GM12873 (cell line): ENCODE measurements at regions not wholly inside any gene's neighbourhood (a gene's known extent, or its start where the extent isn't known, plus 50 kb on each side); places are given as distances from the start of the nearest gene placed in this dataset.

Source experiments
- CTCF ChIP-seq: IDR thresholded peaks from 2 replicates; pipeline ENCODE4 v1.5.1; 2012; ENCODE audit warnings: low read depth, mild to moderate bottlenecking, moderate library complexity, low read length, control low read depth; ENCODE audit not compliant: insufficient read depth; ENCODE audit errors: missing control alignments

GRCh38 chr4:8722556-8722955 is 130.0 kb downstream of the CPZ start:
- no peak for TF ChIP-seq CTCF

GRCh38 chr4:8721621-8722020 is 129.1 kb downstream of the CPZ start:
- TF ChIP-seq CTCF, result no peak

GRCh38 chr4:8719421-8719820 is 126.9 kb downstream of the CPZ start:
- TF ChIP-seq CTCF, result no peak

GRCh38 chr4:8710946-8711345 is 118.4 kb downstream of the CPZ start:
- no peak for TF ChIP-seq CTCF

- no peak for TF ChIP-seq CTCF
These were observed 117.9 kb downstream of the CPZ start for GRCh38 chr4:8710416-8710815.

- TF ChIP-seq CTCF, result no peak
These were observed 117.3 kb downstream of the CPZ start for GRCh38 chr4:8709729-8710360.

GRCh38 chr4:8709050-8709728 is 116.6 kb downstream of the CPZ start:
- no peak for TF ChIP-seq CTCF
